ENCODE measurements at regions not wholly inside any gene's neighbourhood (a gene's known extent, or its start where the extent isn't known, plus 50 kb on each side); places are given as distances from the start of the nearest gene placed in this dataset.
"Not testable (repeated sequence)": the region's sequence is repeated elsewhere in the genome, so short reads cannot be mapped to it uniquely, and the experiment has no call there.

- DNase-seq = no peak
Observed at GRCh38 chr3:20904671-20905070, 718.7 kb upstream of the SGO1 start.

- DNase-seq = no peak
Observed at GRCh38 chr3:20898962-20899361, 713.0 kb upstream of the SGO1 start.

GRCh38 chr3:20890111-20890519 is 704.1 kb upstream of the SGO1 start:
- no peak for DNase-seq

GRCh38 chr3:20878691-20879090 is 692.7 kb upstream of the SGO1 start:
- DNase-seq = no peak

GRCh38 chr3:20873235-20873634 is 687.2 kb upstream of the SGO1 start:
- no peak for DNase-seq

- DNase-seq = no peak
Observed at GRCh38 chr3:20870106-20870899, 684.3 kb upstream of the SGO1 start.

- DNase-seq = no peak
Observed at GRCh38 chr3:20865803-20866202, 679.8 kb upstream of the SGO1 start.

- no peak for DNase-seq
Observed at GRCh38 chr3:20861454-20861853, 675.4 kb upstream of the SGO1 start.

GRCh38 chr3:20857636-20858035 is 671.6 kb upstream of the SGO1 start:
- no peak for DNase-seq

GRCh38 chr3:20853890-20854289 is 667.9 kb upstream of the SGO1 start:
- no peak for DNase-seq

- DNase-seq = no peak
Observed at GRCh38 chr3:20852712-20853111, 666.7 kb upstream of the SGO1 start.

- DNase-seq = no peak
Observed at GRCh38 chr3:20849975-20850374, 664.0 kb upstream of the SGO1 start.

- DNase-seq = no peak
Observed at GRCh38 chr3:20846832-20847231, 660.8 kb upstream of the SGO1 start.

GRCh38 chr3:20846066-20846465 is 660.1 kb upstream of the SGO1 start:
- DNase-seq = no peak

- no peak for DNase-seq
Observed at GRCh38 chr3:20844851-20845250, 658.8 kb upstream of the SGO1 start.

GRCh38 chr3:20842594-20843436 is 656.8 kb upstream of the SGO1 start:
- DNase-seq = no peak

- no peak for DNase-seq
Observed at GRCh38 chr3:20842002-20842401, 656.0 kb upstream of the SGO1 start.

- no peak for DNase-seq
Observed at GRCh38 chr3:20837676-20838302, 651.8 kb upstream of the SGO1 start.

GRCh38 chr3:20836801-20837200 is 650.8 kb upstream of the SGO1 start:
- DNase-seq = no peak

GRCh38 chr3:20832963-20833362 is 647.0 kb upstream of the SGO1 start:
- DNase-seq = no peak

- DNase-seq = no peak
Observed at GRCh38 chr3:20822251-20822650, 636.2 kb upstream of the SGO1 start.

- DNase-seq = not testable (repeated sequence)
Observed at GRCh38 chr3:20820872-20821271, 634.9 kb upstream of the SGO1 start.

- DNase-seq = no peak
Observed at GRCh38 chr3:20811631-20812030, 625.6 kb upstream of the SGO1 start.

- no peak for DNase-seq
Observed at GRCh38 chr3:20811006-20811405, 625.0 kb upstream of the SGO1 start.
